HT-29 (cell line): ENCODE measurements at regions not wholly inside any gene's neighbourhood (a gene's known extent, or its start where the extent isn't known, plus 50 kb on each side); places are given as distances from the start of the nearest gene placed in this dataset.

Source experiments
- DNase-seq: peaks from one replicate; pipeline ENCODE4 v3.0.0-alpha.2; 2015; ENCODE audit warnings: low spot score

DNA sequence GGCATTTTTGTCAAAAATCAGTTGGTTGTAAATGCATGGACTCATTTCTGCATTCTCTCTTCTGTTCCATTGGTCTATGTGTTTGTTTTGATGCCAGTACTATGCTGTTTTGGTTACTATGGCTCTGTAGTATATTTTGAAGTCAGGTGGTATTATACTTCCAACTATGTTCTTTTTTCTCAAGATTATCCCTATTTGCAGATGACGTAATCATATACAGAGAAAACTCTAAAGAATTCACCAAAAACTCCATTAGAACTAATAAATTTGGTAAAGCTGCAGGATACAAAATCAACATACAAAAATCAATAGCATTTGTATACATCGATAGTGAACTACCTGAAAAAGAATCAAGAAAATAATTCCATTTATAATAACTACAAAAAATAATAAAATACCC is 253.1 kb upstream of the NEGR1 start:
- no peak for DNase-seq

DNA sequence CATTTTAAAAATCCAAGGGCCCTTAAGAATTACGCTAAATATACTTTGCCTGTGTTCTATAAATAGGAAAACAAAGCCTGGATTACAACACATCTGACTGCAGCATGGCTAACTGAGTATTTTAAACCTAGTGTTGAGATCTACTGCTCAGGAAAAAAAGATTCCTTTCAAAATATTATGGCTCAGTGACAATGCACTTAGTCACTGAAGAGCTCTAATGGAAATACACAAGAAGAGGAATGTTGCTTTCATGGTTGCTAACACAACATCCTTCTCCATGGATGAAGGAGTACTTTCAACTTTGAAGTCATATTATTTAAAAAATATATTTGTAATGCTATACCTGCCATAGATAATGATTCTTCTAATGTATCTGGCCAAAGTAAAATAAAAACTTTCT is 248.3 kb upstream of the NEGR1 start:
- no peak for DNase-seq

DNA sequence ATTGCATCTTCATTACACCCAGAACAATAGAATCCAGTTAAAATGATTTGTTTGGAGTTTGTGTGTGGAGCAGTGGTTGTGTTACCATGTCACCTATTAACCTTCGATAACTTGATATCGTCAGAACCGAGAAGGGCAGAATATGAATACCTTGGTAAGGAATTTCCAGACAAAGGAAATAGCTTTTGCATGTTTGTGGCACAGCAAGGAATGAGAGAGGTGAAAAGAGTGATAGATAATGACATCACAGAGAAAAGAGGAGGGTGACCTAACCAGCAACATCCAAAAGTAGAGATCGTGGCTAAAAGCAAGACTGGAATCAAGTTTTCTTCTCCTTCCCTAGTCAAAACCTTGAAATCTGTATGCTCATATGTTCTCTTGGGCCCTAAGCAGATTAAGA is 244.6 kb upstream of the NEGR1 start:
- DNase-seq: no peak

GRCh38 chr1:72524021-72524420 is 241.7 kb upstream of the NEGR1 start:
- no peak for DNase-seq

- no peak for DNase-seq
These were observed 239.3 kb upstream of the NEGR1 start for GRCh38 chr1:72521659-72522058.

- no peak for DNase-seq
These were observed 234.5 kb upstream of the NEGR1 start for GRCh38 chr1:72516826-72517225.

- no peak for DNase-seq
These were observed 233.9 kb upstream of the NEGR1 start for GRCh38 chr1:72516264-72516663.

- DNase-seq: no peak
These were observed 216.0 kb upstream of the NEGR1 start for GRCh38 chr1:72498371-72498770.

DNA sequence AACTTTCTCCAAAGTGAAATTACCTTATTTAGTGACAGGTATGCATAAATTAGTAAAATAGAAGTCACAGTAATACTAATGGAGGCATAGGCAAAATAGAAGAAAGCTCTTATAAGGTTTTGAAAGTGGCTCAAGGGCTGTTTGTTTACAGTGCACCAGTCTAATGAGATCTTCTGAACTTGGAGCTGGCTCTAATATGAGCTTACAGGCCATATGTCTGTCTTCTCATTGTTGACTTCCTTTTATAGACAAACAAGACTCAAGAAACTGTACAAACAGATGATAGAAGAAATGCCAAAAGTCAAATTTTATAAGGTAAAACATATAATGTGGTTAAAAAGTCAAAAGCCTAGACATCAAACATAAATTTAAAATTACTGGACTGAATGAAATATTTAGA is 207.5 kb upstream of the NEGR1 start:
- DNase-seq: no peak

GRCh38 chr1:72485801-72486200 is 203.5 kb upstream of the NEGR1 start:
- no peak for DNase-seq

- no peak for DNase-seq
These were observed 201.6 kb upstream of the NEGR1 start for GRCh38 chr1:72483846-72484357.

DNA sequence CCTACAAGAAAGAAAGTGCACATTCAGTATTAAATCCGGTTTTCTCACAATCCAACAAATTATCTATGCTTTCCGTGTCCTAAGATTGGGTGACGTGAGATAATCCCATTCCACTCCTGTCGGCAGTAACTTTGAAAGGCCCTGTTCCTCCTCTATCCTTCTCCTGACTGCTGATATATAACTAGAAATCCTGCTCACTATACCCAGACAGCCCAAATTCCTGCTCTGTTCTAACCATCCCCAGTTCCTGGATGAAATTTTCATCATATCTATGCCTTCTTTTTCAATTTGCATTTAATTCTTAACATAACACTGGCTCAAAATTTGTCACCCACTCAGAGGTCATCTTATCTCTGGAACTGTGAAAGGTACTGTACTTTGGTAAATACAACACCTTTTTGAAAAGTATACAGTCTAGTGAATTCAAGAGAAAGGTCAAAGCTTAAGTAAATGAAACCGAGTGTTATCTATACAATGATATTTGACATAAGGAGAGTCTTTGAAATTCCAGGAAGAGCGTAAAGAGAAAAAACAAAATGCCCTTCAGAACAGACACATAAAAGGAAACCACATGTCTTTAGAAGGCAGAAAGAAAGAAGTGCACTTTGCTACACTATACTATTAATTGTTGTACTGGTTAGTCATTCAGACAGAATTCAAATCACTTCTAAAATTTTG is 200.5 kb upstream of the NEGR1 start:
- DNase-seq: no peak

GRCh38 chr1:72481420-72481970 is 199.2 kb upstream of the NEGR1 start:
- DNase-seq: no peak

GRCh38 chr1:72466376-72466775 is 184.0 kb upstream of the NEGR1 start:
- no peak for DNase-seq

DNA sequence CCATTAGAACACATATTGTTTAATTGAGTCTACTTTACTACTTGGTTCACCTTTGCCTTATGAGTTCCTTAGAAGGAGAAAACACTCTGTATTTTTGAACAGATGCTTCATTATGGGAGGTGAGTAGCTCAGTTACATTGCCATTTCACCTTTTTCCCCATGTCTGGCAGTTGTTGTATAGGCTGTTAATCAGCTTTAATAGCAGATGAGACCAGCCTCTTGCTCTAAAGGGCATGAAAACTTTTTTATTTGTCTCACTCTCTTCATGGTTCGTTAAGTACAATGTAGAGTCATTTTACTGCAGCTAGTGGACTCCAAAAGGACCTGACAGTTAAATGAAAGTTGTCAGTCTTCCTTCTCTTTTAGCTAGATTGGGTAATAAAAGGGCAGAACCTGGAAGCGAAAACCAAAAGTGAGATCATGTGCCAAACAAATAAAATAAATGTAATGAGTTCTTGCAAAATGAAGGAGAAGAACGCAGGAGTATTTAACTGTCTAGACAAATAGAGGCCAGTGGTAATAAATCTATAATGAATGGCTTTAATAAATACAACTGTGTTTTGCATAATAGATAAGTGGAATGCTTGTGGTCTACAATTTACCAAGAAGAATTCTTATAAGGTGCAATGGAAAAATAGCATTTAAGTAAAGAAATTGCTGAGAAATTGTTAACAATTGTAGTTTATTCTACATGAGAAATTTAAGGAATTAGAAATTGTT is 180.0 kb upstream of the NEGR1 start:
- no peak for DNase-seq

- DNase-seq: no peak
These were observed 159.9 kb upstream of the NEGR1 start for GRCh38 chr1:72442262-72442661.

- DNase-seq: no peak
These were observed 156.7 kb upstream of the NEGR1 start for GRCh38 chr1:72439036-72439435.

- DNase-seq: no peak
These were observed 155.9 kb upstream of the NEGR1 start for GRCh38 chr1:72438270-72438669.

DNA sequence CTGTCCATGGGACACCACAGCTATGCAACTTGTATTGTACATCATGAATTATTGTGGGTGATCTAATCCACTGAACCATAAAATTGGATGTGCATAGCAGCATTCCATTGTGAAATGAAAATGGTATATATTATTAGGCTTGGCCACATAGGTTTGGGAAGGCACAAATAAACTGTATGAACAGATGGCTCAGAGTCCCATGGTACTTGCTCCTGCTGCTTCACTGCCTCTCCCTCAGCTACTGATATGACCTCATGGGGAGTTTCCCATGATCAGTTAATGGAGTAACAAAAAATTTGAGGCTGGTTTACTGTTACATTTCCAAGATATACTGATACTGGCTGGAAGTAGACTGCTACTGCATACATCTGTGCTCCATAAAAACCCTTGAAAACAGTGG is 152.7 kb upstream of the NEGR1 start:
- no peak for DNase-seq

DNA sequence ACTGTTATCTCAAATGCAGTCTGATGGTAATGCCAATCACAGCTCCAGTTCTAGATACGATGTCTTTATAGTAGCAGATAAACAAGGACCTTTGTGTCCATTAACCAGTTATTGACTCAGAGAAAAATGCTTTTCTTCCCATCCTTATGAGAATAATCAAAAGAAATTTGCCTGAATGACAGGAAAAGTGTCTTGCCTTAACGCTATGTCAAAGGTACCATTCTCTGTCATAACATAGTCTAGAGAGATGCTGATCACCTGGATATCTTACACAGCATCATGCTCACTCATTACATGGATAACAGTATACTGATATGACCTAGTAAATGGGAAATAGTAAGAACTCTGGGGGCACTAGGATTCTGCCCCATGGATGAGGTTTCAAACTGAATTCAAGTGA is 151.7 kb upstream of the NEGR1 start:
- DNase-seq: no peak

- DNase-seq: no peak
These were observed 151.3 kb upstream of the NEGR1 start for GRCh38 chr1:72433591-72433990.

DNA sequence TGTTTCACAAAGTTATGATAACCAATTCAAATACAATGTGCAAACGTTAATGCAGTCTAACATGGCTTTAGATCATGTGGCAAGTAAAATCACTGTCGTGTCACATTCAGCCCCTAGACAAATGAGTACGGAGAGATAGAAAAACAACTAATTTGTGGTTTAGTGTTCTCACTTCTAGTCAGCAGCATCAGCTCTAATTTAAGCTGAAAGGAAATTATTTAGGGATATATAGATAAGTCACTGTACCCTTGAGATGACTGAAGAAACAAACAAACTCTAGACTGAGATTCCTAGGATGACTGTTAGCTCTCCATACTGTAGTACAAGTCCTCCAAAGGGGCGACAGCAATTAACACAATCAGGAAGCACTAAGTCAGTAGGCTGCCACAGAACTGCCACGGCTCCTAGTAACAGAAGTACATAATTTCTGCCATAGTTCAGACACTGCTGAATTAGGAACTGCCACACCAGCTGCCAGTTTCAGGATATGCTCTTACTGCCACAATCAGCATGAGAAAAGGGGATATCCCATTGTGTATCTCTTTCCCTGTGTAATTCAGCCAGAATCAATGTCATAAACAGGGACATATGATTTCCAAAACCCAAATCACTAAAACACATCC is 150.4 kb upstream of the NEGR1 start:
- no peak for DNase-seq

- no peak for DNase-seq
These were observed 149.5 kb upstream of the NEGR1 start for GRCh38 chr1:72431810-72432209.
